ENCODE measurements at regions not wholly inside any gene's neighbourhood (a gene's known extent, or its start where the extent isn't known, plus 50 kb on each side); places are given as distances from the start of the nearest gene placed in this dataset.
"Not testable (repeated sequence)": the region's sequence is repeated elsewhere in the genome, so short reads cannot be mapped to it uniquely, and the experiment has no call there.

DNA sequence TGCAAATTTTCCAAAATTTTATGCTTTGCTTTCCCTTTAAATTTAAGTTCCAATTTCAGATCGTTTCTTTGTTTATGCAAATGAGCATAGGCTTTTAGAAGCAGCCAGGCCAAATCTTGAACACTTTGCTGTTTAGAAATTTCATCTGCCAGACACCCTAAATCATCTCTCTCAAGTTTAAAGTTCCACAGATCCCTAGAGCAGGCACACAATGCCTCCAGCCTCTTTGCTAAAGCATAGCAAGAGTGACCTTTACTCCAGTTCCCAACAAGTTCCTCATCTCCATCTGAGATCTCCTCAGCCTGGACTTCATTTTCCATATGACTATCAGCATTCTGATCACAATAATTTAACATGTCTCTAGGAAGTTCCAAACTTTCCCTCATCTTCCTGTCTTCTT, 254.5 kb downstream of the DLL1 start:
- DNase-seq = not testable (repeated sequence)

DNA sequence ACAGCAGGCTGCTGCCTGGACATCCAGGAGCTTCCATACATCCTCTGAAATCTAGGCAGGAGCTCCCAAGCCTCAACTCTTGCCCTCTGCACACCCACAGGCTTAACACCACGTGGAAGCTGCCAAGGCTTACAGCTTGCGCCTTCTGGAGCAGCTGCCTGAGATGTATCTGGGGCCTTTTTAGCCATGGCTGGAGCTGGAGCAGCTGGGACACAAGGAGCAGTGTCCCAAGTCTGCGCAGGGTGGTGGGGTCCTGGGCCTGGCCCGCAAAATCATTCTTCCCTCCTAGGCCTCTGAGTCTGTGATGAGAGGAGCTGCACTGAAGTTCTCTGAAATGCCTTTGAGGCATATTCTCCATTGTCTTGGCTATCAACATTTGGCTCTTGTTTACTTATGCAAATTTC, 255.0 kb downstream of the DLL1 start:
- DNase-seq = no peak

DNA sequence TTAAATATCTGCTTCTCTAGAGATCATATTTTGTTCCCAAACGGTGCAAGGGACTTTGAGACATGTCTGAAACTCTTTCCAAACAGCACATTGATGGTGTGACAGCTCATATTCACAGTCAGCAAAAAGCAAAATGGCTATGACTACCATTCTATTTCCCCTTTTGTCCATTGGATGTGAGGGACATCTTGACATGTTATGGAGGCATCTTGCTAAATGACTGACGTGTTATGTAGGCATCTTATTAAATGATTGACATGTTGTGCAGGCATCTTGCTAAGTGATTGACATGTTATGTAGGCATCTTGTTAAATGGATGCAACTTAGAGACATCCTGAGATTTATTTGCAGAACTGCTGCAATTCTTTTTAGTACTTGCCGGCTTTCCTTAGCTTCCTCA, 255.8 kb downstream of the DLL1 start:
- no peak for DNase-seq

DNA sequence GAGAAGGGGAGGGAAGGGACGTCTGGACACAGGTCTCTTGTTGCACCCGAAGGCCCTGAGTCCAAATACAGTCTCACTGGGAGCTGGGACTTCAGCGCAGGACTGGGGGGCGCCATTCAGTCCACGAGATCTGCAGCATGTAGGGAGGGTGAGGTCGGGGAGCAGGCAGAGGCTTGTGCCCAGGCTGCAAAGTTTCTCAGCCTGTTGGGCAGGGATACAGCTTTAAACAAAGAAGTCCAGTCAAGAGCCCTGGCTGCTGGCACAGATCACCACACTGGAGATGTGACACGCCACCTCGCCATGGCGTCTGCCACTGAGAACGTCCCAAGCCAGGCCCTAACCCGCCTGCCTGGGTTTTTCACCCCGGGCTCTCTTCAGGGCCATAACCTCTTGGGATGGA, 256.6 kb downstream of the DLL1 start:
- DNase-seq = peak in 39 of 58 donors; percentile 8 to 68 (median 35)

DNA sequence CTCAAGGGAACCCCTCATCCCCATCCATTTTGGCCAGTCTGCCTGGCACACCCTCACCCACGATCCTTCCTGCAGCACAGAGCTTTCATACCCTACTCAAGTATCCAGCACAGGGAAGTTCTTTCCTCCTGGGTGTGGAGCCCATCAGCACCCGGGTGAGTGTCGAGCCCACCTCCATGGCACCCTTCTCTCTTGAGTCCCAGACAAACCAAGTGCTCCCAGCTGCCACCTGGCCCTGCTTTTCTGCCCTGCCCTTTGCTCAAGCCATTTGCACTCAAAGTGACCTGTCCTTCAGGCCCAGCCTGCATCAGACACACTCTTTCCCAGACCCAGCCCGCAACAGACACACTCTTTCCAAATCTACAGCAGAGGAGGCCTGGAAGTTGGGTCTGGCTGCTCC, 257.2 kb downstream of the DLL1 start:
- no peak for DNase-seq

DNA sequence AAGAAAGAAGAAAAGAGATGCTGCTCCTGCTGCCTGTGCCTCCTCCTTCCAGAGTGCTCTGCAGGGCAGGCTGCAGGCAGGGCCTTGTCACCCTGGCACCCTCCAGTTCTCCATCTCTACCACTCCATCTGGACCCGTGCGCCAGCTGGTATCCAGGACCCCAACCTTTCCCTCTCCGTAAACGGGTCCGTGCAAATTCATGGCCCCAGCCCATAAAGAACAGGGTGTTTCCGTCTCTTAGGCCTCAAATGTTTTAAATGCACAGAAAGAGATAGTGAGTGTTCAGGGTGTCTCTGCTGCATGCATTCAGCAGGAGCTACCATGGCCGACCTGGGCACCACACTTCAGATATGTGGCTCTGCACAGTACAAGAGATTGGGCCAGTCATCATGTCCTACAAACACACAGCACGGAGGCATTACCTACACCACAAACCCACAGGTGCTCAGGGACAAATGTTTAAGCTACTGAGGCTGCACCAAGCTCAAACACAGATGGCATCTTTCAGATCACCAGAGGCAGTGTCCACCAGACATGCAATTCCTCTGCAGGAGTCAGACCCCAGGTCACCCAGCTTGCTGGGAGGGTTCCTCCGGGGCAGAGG, 258.1 kb downstream of the DLL1 start:
- no peak for DNase-seq

- no peak for DNase-seq
Observed at GRCh38 chr6:170032197-170032596, 258.7 kb downstream of the DLL1 start.

DNA sequence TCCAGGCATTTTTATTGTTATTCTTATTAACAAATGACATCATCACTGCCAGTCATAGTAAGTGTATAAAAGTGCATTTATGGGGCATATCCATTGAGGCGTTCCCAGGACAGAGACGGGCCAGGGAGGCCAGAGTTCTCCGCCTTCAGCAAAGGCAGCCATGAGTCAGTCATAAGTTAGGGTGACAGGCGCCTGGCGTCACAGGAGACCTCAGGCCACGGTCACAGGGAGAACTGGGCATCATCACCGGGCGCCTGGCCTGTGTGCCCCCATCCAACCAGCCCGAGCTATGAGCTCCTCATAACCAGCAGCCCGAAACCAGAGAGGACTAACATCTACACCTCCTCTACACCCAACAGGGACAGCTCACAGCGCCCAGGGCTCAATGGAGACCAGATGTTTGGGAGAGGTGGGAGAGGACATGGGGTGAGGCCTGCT, 259.2 kb downstream of the DLL1 start:
- DNase-seq = no peak

DNA sequence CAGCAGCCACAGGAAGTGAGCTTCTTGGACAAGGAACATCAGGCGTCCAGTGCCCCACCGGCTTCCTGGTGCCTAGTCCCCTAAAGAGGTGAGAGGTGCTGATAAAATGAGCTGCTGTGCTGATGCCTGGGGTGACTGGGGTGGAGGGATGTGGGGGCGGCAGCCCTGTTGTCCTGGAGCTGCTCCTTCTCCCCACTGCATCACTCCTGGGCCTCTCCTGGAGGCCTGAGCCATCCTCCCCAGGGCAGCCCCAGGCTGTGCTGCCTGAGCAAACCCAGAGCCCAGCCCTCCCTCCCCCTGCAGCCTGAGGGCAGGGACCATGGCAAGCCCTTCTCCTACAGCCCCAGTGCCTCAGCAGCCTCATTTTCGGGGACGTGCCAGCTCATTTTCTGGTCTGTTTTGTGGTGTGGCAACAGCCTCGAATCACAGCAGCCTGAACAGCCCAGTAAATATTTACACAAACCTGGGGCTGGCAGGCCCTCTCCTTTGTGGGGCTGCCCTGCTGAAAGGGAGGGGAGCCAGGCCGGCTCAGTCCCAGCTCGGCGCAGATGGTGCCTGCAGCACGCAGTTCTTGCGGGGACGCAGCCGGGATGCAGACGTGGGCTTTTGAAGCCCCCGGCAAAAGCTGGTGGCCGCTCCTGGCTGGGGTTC, 259.9 kb downstream of the DLL1 start:
- DNase-seq = no peak

DNA sequence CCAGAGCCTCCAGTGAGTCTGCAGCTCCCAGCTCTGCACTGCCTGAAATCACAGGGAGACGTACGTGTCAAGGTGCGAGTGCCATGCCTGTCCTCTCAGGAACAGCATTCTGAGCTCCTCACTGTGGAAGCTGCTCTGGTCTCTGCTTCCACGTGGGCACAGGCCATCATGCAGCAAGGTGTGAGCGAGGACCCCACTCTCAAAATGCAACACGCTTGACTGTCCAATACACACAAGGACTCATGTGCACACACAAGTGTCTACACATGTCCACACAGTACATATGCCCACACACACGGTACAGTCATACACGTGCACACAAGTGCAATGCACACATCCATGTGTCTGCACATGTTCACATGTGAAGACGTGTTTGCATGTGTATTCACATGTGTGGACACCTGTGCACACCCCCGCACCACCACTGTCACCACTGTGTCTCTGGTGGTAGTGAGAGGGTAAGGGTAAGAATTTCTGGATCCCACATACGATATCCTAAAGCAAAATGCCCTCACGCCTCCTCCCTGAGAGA, 260.5 kb downstream of the DLL1 start:
- DNase-seq = no peak

- DNase-seq = no peak
Observed at GRCh38 chr6:170029416-170030283, 261.2 kb downstream of the DLL1 start.

GRCh38 chr6:170028629-170029345, 262.1 kb downstream of the DLL1 start:
- no peak for DNase-seq

DNA sequence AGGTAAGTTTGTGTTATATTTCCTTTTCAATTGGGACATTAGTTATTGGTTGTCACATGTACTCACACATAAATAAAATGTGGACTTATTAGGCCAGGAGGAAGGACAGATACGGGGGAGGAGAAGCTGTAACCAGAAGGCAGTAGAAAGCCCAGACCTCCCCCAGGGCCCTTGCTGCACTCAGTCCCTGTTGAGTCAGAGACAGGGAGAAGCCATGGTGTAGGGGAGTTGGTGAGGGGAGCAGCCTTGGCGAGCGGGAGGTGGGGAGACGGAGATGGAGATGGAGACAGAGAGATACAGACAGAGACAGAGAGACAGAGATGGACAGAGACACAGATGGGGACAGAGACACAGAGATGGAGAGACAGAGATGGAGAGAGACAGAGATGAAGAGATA, 263.2 kb downstream of the DLL1 start:
- no peak for DNase-seq

DNA sequence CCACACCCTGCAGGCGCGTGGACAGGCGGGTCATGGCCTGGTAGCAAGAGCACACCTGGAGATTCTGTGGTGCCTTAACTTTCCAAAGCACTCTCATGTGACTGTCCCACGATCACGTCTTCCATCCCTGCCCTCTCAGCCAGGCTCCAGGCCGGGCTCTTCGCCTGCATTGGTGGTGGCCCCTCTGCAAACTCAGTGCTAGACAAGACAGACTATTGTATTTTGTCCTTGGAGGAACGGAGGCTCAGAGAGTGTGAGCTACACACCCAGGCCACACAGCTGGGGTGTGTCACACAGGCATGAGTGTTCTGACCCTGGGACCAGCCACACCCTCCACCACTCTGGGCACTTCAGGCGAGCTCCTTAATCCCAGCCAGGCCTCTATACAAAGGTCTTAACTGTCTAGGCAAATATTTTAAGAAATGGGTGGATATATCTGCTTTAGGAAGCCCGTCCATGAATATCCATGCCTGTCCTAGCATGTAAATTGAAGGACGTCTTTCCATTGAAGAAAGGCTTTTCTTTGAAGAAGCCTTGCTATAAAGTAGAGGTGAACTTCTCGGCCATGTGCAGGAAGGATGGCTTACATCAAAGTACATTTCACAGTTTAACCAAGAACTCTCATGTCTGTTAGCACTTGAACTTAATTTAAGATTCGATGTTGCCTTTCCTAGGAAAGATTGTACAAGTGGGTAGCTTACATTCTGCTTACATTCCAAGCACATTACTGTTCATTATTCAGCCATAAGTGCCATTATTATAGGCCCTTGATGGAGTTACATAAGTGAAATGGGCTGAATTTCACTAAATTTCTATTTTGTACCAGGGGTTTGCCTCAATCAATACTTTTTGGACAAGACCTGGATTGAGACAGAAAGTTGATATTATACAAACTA, 263.9 kb downstream of the DLL1 start:
- no peak for DNase-seq

- DNase-seq = no peak
Observed at GRCh38 chr6:170025935-170026750, 264.7 kb downstream of the DLL1 start.

DNA sequence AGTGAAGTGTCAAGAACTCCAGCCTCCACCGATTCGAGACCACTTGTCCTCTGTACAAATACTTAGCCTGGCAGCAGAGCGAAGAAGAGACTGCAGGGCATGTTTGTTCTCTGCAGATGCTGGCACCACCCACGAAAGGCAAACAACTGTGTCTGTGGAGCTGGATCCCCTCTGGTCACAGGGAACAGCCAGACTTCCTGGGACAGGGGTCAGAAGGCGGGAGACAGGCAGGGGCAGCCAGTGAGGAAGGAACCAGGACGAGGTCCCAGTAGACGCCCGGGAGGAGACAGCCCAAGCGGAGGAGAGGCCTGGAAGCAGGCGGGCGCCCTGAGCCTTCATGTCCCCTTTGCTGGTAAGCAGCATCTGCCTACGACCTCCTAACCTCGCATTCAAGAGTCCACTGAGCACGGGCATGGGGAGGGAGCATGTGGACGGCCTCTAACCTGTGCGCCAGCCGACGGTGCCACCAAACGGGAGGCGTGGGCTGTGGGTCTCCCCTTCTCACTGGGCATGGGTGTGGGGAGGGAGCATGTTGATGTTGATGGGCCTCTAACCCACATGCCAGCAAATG, 265.5 kb downstream of the DLL1 start:
- no peak for DNase-seq

DNA sequence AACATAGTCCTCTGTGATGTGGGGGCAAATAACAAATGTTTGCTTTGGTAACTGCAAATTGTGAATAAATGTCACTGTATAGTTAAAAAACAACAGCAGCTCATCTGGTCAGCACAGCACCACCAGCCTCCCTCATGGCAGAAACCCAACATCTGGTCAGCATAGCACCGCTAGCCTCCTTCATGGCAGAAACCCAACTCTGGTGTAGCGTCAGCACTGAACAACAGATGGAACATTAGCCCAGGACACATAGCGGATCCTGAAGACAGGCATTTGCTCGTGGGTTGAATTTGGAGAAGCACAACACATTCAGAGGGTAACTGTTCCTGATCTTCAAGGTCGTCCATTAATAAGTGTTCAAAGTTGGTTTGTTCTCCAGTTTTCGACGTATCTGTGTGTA, 265.9 kb downstream of the DLL1 start:
- peak in 4 of 58 donors; percentile 3 to 17 (median 7) for DNase-seq

DNA sequence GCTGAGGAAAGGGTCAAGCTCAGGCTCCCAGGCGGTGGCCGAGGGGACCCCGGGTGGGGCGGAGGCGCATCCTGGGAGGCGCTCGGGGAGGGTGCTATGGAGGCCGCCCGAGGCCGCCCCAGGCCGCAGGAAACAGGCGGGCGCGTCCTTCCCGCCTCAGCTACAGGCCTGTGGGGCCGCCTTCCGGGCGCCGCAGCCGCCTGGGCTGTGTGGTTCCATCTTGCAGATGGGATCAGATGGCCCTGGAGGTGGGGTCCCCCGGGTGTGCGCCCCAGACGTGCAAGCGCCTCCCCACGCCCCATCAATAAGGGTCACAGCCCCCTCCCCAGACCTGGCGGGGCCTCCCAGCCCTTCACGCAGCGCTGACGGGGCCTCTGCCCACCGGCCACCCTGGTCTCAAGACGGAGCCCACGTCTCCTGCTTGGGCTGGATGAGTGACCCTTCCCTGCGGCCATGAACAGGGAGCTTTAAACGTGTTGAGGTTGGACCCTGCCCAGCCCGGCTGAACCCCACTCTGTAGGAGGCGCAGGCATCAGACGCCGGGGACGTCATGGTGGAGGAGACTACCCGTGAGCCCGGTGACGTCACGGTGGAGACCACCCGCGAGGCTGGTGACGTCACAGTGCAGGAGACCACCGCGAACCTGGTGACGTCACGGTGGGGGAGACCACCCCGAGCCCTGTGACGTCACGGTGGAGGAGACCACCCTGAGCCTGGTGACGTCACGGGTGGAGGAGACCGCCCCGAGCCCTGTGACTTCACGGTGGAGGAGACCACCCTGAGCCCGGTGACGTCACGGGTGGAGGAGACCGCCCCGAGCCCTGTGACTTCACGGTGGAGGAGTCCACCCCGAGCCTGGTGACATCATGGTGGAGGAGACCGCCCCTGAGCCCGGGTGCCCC, 267.0 kb downstream of the DLL1 start:
- DNase-seq = no peak
